OCI-LY7 (cell line): ENCODE measurements at regions not wholly inside any gene's neighbourhood (a gene's known extent, or its start where the extent isn't known, plus 50 kb on each side); places are given as distances from the start of the nearest gene placed in this dataset.

Source experiments
- CTCF ChIP-seq: fragments of 200-600 bp; sonication (generic); conservative IDR thresholded peaks from 2 replicates; pipeline ENCODE4 v1.5.1; 2014; ENCODE audit warnings: mild to moderate bottlenecking, antibody characterized with exemption, low read length, moderate library complexity, mixed read lengths
- EZH2phosphoT487 ChIP-seq: fragments of 200-600 bp; sonication (generic); IDR thresholded peaks from 2 replicates; pipeline ENCODE4 v1.6.1; 2018; ENCODE audit warnings: low read depth, borderline replicate concordance, mild to moderate bottlenecking, mixed run types, antibody characterized with exemption, low read length, moderate library complexity, mixed read lengths

GRCh38 chr1:61593331-61593730 lies 131.6 kb downstream of the TM2D1 start:
- TF ChIP-seq CTCF (no peak), EZH2phosphoT487 (no peak)
